ENCODE measurements at regions not wholly inside any gene's neighbourhood (a gene's known extent, or its start where the extent isn't known, plus 50 kb on each side); places are given as distances from the start of the nearest gene placed in this dataset.

DNA sequence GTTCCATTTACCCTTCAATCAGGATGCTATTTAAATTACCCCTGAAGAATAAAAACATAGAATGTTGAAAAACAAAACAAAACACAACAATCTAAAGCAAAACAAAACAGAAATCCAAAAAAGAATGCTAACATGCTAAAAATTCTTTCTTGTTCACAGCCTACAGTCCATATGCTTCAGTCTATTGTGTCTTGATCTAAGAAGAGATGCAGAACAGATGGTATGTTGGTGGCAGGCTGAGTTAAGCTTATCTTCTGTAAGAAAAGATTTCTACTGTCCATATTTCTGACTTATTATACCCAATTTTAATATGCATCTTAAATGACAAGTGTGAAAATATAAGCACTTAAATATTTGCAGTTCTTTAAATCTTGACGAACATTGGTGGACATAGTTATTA lies 356.1 kb upstream of the SLITRK1 start:
- no peaks in the 10 kb centered on the region for H3K27me3 ChIP-seq
- DNase-seq: no peak
- TF ChIP-seq, protein P1, sequence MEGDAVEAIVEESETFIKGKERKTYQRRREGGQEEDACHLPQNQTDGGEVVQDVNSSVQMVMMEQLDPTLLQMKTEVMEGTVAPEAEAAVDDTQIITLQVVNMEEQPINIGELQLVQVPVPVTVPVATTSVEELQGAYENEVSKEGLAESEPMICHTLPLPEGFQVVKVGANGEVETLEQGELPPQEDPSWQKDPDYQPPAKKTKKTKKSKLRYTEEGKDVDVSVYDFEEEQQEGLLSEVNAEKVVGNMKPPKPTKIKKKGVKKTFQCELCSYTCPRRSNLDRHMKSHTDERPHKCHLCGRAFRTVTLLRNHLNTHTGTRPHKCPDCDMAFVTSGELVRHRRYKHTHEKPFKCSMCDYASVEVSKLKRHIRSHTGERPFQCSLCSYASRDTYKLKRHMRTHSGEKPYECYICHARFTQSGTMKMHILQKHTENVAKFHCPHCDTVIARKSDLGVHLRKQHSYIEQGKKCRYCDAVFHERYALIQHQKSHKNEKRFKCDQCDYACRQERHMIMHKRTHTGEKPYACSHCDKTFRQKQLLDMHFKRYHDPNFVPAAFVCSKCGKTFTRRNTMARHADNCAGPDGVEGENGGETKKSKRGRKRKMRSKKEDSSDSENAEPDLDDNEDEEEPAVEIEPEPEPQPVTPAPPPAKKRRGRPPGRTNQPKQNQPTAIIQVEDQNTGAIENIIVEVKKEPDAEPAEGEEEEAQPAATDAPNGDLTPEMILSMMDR (IDR thresholded peaks at IDR 0.05; ENCODE audit: low read depth, low read length): no peak
- H3K4me1 ChIP-seq: no peaks in the 10 kb centered on the region
- H3K36me3 ChIP-seq: no peaks in the 10 kb centered on the region
- no peaks in the 10 kb centered on the region for H3K9me3 ChIP-seq
- H3K4me3 ChIP-seq (ENCODE audit: low read depth, low read length): no peak overlapping the region

DNA sequence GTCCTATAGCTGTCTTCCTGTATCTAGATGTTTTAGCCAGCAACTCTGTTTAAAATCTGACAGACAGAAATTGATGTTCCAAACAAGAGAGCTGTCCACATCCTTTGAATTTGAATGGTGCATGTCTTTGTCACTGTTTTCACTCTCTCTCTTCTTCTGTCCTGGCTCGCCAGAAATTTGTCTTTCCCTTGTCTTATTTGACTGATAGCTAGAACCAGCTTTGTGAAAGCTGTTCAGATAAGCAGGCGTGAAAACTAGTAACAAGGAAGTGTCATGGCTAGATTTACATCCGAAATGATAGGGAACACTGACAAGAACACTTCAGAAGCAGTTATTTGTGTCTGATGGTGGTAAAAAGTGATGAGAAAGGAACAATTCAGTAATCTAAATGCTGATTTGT lies 354.9 kb upstream of the SLITRK1 start:
- Histone ChIP-seq H3K27me3 (no peaks in the 10 kb centered on the region), H3K4me3 (ENCODE audit: low read depth, low read length) (no peak overlapping the region), H3K4me1 (no peaks in the 10 kb centered on the region), H3K9me3 (no peaks in the 10 kb centered on the region), H3K36me3 (no peaks in the 10 kb centered on the region)
- TF ChIP-seq, protein P1 (IDR thresholded peaks at IDR 0.05; ENCODE audit: low read depth, low read length): no peak
- no peak for DNase-seq

DNA sequence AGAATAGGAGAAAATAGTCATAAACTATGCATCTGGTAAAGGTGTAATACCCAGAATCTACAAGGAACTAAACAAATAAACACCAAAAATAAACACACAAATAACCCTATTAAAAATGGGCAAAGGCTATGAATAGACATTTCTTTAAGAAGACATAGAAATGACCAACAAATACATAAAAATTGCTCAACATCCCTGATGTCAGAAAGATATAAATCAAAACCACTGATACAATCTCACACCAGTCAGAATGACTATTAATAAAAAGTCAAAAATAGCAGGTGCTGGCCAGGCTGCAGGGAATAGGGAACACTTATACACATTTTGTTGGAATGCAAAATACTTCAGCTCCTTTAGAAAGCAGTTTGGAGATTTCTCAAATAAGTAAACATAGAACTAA lies 352.1 kb upstream of the SLITRK1 start:
- H3K27me3 ChIP-seq: no peaks in the 10 kb centered on the region
- TF ChIP-seq, protein P1 (IDR thresholded peaks at IDR 0.05; ENCODE audit: low read depth, low read length): no peak
- no peak for DNase-seq
- no peak overlapping the region for H3K4me3 ChIP-seq (ENCODE audit: low read depth, low read length)
- no peaks in the 10 kb centered on the region for H3K9me3 ChIP-seq
- H3K4me1 ChIP-seq: no peaks in the 10 kb centered on the region
- no peaks in the 10 kb centered on the region for H3K36me3 ChIP-seq

DNA sequence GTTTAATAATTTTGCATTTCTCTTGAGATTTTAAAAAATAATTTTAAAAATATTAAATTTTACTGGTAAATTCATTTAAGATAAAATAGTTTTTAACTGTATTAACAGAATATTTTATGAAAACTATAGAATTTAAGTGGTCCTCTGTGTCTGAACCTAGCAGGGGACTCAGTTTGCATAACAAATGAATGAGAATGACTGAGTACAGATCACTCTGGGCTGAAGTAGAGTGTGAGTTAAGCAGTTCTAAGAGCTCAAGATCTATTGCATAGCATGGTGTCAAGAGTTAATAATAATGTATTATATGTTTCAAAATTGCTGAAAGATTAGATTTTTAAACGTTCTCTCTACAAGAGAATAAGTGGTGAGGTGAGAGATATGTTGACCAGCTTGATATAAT lies 348.3 kb upstream of the SLITRK1 start:
- no peaks in the 10 kb centered on the region for H3K4me1 ChIP-seq
- H3K9me3 ChIP-seq: no peaks in the 10 kb centered on the region
- DNase-seq: no peak
- H3K27me3 ChIP-seq: no peaks in the 10 kb centered on the region
- H3K4me3 ChIP-seq (ENCODE audit: low read depth, low read length): no peak overlapping the region
- H3K36me3 ChIP-seq: no peaks in the 10 kb centered on the region
- TF ChIP-seq, protein P1 (IDR thresholded peaks at IDR 0.05; ENCODE audit: low read depth, low read length): no peak

DNA sequence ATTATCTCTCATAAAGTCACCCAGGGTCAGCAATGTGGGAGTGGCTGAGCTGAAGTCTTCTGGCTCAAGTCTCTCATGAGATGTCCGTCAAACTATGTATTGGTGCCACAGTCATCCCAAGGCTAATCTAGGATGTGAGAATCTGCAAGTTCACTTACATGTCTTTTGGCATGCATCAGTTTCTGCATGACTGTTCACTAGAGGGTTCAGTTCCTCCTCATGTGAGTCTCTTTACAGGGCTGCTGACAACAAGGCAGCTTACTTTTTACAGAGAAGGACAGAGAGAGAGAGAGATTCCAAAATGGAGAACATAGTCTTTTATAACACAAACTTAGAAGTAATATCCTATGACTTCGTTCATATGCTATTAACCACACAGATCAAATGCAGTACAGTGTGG lies 328.8 kb upstream of the SLITRK1 start:
- TF ChIP-seq, protein P1 (IDR thresholded peaks at IDR 0.05; ENCODE audit: low read depth, low read length): no peak
- H3K27me3 ChIP-seq: no peaks in the 10 kb centered on the region
- H3K9me3 ChIP-seq: no peaks in the 10 kb centered on the region
- no peaks in the 10 kb centered on the region for H3K4me1 ChIP-seq
- H3K36me3 ChIP-seq: no peaks in the 10 kb centered on the region
- no peak for DNase-seq
- H3K4me3 ChIP-seq (ENCODE audit: low read depth, low read length): no peak overlapping the region

DNA sequence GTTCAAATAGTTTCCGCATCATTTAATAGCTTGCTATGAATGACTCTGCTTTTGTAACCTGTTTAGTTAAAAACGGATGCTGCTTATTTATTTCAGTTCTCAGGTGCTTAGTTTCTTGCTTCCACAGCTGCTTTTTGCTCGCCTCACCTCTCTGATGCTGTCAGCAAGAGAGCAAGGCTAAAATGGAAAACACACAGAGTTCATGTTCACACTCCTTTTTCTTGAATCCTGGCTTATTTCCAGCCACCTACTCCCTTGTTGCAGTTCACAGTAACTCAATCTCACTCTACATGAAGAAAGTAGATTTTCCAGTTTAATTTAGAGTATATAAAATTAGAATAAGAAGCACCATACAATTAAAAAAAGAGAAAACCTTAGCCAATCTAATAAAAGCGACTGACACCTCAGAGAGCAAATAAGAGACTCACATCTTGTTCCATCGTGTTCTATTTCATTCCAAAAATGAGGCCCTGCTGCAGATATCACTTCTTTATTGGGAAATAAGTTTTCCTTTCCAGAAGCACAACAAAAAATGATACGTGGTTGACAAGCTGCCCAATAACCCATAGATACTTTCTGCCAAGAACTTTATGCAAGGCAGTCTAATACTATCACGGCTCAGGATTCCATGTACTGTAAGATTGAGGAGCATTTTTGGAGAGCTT lies 326.1 kb upstream of the SLITRK1 start:
- no peaks in the 10 kb centered on the region for H3K36me3 ChIP-seq
- no peaks in the 10 kb centered on the region for H3K27me3 ChIP-seq
- no peak for DNase-seq
- no peaks in the 10 kb centered on the region for H3K9me3 ChIP-seq
- no peaks in the 10 kb centered on the region for H3K4me1 ChIP-seq
- no peak overlapping the region for H3K4me3 ChIP-seq (ENCODE audit: low read depth, low read length)
- TF ChIP-seq, protein P1 (IDR thresholded peaks at IDR 0.05; ENCODE audit: low read depth, low read length): no peak

Measured in BE2C (cell line).